ENCODE measurements at regions not wholly inside any gene's neighbourhood (a gene's known extent, or its start where the extent isn't known, plus 50 kb on each side); places are given as distances from the start of the nearest gene placed in this dataset.
A peak's percentile ranks its signal among the peaks of the same experiment; 100 is the strongest.

DNA sequence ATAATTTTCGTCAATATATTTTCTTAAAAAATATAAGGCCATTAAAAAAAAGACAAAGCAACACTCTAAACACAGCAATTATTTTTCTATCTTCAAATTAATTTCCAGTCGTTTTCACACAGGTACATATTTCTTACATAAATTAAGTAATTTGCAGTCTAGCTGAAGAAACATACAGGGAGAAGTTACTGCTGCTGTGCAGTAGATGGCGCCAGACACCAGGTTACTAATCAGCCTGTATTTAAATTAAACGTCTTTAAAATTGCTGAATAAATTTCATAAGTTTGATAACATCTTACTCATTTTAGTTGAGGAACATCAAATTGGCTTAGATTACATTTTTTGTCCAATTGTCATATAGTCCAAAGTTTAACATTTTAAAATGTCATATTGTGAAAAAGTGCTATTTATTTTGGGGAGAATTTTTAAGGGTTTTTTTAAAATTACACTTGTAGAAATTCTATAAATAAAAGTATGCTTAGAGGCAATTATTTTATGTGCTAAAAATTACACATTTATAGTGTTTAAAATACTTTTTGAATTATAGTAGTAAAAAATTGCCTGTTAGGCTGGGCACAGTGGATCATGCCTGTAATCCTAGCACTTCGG lies 88.4 kb downstream of the PMAIP1 start (continued):
- TF ChIP-seq, protein P1, sequence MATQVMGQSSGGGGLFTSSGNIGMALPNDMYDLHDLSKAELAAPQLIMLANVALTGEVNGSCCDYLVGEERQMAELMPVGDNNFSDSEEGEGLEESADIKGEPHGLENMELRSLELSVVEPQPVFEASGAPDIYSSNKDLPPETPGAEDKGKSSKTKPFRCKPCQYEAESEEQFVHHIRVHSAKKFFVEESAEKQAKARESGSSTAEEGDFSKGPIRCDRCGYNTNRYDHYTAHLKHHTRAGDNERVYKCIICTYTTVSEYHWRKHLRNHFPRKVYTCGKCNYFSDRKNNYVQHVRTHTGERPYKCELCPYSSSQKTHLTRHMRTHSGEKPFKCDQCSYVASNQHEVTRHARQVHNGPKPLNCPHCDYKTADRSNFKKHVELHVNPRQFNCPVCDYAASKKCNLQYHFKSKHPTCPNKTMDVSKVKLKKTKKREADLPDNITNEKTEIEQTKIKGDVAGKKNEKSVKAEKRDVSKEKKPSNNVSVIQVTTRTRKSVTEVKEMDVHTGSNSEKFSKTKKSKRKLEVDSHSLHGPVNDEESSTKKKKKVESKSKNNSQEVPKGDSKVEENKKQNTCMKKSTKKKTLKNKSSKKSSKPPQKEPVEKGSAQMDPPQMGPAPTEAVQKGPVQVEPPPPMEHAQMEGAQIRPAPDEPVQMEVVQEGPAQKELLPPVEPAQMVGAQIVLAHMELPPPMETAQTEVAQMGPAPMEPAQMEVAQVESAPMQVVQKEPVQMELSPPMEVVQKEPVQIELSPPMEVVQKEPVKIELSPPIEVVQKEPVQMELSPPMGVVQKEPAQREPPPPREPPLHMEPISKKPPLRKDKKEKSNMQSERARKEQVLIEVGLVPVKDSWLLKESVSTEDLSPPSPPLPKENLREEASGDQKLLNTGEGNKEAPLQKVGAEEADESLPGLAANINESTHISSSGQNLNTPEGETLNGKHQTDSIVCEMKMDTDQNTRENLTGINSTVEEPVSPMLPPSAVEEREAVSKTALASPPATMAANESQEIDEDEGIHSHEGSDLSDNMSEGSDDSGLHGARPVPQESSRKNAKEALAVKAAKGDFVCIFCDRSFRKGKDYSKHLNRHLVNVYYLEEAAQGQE (IDR thresholded peaks at IDR 0.05; ENCODE audit: borderline replicate concordance) = peak; percentile 68; the same call in 1 of the 2 replicates
- TF ChIP-seq, protein P1 (CRISPR knock-in tag; IDR thresholded peaks at IDR 0.05; ENCODE audit: low read depth) = no peak
- TF ChIP-seq ILK (tag; IDR thresholded peaks at IDR 0.05; ENCODE audit: borderline replicate concordance, low read depth) (no peak), NBN (IDR thresholded peaks at IDR 0.05; ENCODE audit: low read depth) (no peak), PHTF2 (CRISPR knock-in tag; IDR thresholded peaks at IDR 0.05) (no peak), KDM1A (IDR thresholded peaks at IDR 0.05) (no peak), BMI1 (IDR thresholded peaks at IDR 0.05; ENCODE audit: low read length) (no peak), MCM3 (IDR thresholded peaks at IDR 0.05) (no peak), SMAD1 (IDR thresholded peaks at IDR 0.05; ENCODE audit: low read depth, low read length, partially characterized antibody) (no peak), ESRRA (IDR thresholded peaks at IDR 0.05; ENCODE audit: borderline replicate concordance, low read depth) (no peak), SLC30A9 (CRISPR knock-in tag; IDR thresholded peaks at IDR 0.05) (no peak), POLR2H (tag; IDR thresholded peaks at IDR 0.05; ENCODE audit: low read depth) (0 out of 2 replicates have a peak, but pooled peaks have one; percentile 24), TCFL5 (CRISPR knock-in tag; conservative IDR thresholded peaks at IDR 0.05) (no peak), ZNF57 (CRISPR knock-in tag; IDR thresholded peaks at IDR 0.05) (no peak), NCOA6 (IDR thresholded peaks at IDR 0.05) (no peak), ETV5 (CRISPR knock-in tag; IDR thresholded peaks at IDR 0.05; ENCODE audit: low read depth) (no peak)
- TF ChIP-seq, protein P2, sequence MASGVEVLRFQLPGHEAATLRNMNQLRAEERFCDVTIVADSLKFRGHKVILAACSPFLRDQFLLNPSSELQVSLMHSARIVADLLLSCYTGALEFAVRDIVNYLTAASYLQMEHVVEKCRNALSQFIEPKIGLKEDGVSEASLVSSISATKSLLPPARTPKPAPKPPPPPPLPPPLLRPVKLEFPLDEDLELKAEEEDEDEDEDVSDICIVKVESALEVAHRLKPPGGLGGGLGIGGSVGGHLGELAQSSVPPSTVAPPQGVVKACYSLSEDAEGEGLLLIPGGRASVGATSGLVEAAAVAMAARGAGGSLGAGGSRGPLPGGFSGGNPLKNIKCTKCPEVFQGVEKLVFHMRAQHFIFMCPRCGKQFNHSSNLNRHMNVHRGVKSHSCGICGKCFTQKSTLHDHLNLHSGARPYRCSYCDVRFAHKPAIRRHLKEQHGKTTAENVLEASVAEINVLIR (CRISPR knock-in tag; IDR thresholded peaks at IDR 0.05) = no peak
- TF ChIP-seq, protein P3, sequence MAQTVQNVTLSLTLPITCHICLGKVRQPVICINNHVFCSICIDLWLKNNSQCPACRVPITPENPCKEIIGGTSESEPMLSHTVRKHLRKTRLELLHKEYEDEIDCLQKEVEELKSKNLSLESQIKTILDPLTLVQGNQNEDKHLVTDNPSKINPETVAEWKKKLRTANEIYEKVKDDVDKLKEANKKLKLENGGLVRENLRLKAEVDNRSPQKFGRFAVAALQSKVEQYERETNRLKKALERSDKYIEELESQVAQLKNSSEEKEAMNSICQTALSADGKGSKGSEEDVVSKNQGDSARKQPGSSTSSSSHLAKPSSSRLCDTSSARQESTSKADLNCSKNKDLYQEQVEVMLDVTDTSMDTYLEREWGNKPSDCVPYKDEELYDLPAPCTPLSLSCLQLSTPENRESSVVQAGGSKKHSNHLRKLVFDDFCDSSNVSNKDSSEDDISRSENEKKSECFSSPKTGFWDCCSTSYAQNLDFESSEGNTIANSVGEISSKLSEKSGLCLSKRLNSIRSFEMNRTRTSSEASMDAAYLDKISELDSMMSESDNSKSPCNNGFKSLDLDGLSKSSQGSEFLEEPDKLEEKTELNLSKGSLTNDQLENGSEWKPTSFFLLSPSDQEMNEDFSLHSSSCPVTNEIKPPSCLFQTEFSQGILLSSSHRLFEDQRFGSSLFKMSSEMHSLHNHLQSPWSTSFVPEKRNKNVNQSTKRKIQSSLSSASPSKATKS (CRISPR knock-in tag; IDR thresholded peaks at IDR 0.05) = no peak

All from K562 (cell line).